Breast epithelium (tissue), 3 donors: ENCODE measurements at regions not wholly inside any gene's neighbourhood (a gene's known extent, or its start where the extent isn't known, plus 50 kb on each side); places are given as distances from the start of the nearest gene placed in this dataset.

ENCODE experiments used
- CTCF ChIP-seq, 3 donors: fragments of 450-650 bp; IDR thresholded peaks; one replicate each; pipeline ENCODE4 v1.5.1; 2016 to 2017; ENCODE audit warnings: antibody characterized with exemption in 3 of 3, mild to moderate bottlenecking in 3 of 3, moderate library complexity in 3 of 3
- POLR2A ChIP-seq: fragments of 450-650 bp; IDR thresholded peaks from one replicate; pipeline ENCODE4 v1.6.1; 2016; ENCODE audit warnings: antibody characterized with exemption, mild to moderate bottlenecking, moderate library complexity

- TF ChIP-seq CTCF (IDR thresholded peaks at IDR 0.05): no peak
- no peak for TF ChIP-seq POLR2A
Observed at GRCh38 chr6:144619966-144620365, 334.8 kb downstream of the UTRN start.
